CD4-positive, alpha-beta T cell treated with Interleukin-12 subunit alpha and Interleukin-12 subunit beta, for 1 hour (primary cell): ENCODE measurements at regions not wholly inside any gene's neighbourhood (a gene's known extent, or its start where the extent isn't known, plus 50 kb on each side); places are given as distances from the start of the nearest gene placed in this dataset.

Experiments
- DNase-seq: peaks from one replicate; pipeline ENCODE4 v3.0.0-alpha.2; 2020

- DNase-seq: no peak
Observed at GRCh38 chr1:239539051-239539450, 152.7 kb downstream of the CHRM3 start.

GRCh38 chr1:239539812-239540211 lies 153.4 kb downstream of the CHRM3 start:
- no peak for DNase-seq

GRCh38 chr1:239543873-239544272 lies 157.5 kb downstream of the CHRM3 start:
- no peak for DNase-seq

GRCh38 chr1:239545466-239545865 lies 159.1 kb downstream of the CHRM3 start:
- no peak for DNase-seq

GRCh38 chr1:239547987-239548386 lies 161.6 kb downstream of the CHRM3 start:
- DNase-seq: peak; percentile 20

GRCh38 chr1:239550178-239550577 lies 163.8 kb downstream of the CHRM3 start:
- DNase-seq: no peak

- DNase-seq: no peak
Observed at GRCh38 chr1:239555350-239555749, 169.0 kb downstream of the CHRM3 start.

GRCh38 chr1:239558559-239558958 lies 172.2 kb downstream of the CHRM3 start:
- DNase-seq: no peak

GRCh38 chr1:239558991-239559390 lies 172.6 kb downstream of the CHRM3 start:
- DNase-seq: peak; percentile 1

GRCh38 chr1:239560921-239561320 lies 174.6 kb downstream of the CHRM3 start:
- no peak for DNase-seq

GRCh38 chr1:239562095-239562494 lies 175.7 kb downstream of the CHRM3 start:
- no peak for DNase-seq

GRCh38 chr1:239563681-239564080 lies 177.3 kb downstream of the CHRM3 start:
- DNase-seq: no peak

GRCh38 chr1:239566074-239566473 lies 179.7 kb downstream of the CHRM3 start:
- no peak for DNase-seq

GRCh38 chr1:239570878-239571277 lies 184.5 kb downstream of the CHRM3 start:
- no peak for DNase-seq

- no peak for DNase-seq
Observed at GRCh38 chr1:239572183-239572582, 185.8 kb downstream of the CHRM3 start.

- DNase-seq: no peak
Observed at GRCh38 chr1:239574112-239574511, 187.7 kb downstream of the CHRM3 start.

GRCh38 chr1:239575113-239575512 lies 188.7 kb downstream of the CHRM3 start:
- DNase-seq: no peak

GRCh38 chr1:239583536-239583935 lies 197.2 kb downstream of the CHRM3 start:
- no peak for DNase-seq

- no peak for DNase-seq
Observed at GRCh38 chr1:239586128-239586527, 199.8 kb downstream of the CHRM3 start.

GRCh38 chr1:239587066-239587465 lies 200.7 kb downstream of the CHRM3 start:
- DNase-seq: peak; percentile 40

GRCh38 chr1:239587574-239588369 lies 201.4 kb downstream of the CHRM3 start:
- no peak for DNase-seq

GRCh38 chr1:239590556-239590955 lies 204.2 kb downstream of the CHRM3 start:
- no peak for DNase-seq

- no peak for DNase-seq
Observed at GRCh38 chr1:239593527-239593926, 207.2 kb downstream of the CHRM3 start.

- no peak for DNase-seq
Observed at GRCh38 chr1:239600588-239600987, 214.2 kb downstream of the CHRM3 start.

GRCh38 chr1:239601108-239601507 lies 214.7 kb downstream of the CHRM3 start:
- DNase-seq: no peak
